GM21423 (cell line): ENCODE measurements at regions not wholly inside any gene's neighbourhood (a gene's known extent, or its start where the extent isn't known, plus 50 kb on each side); places are given as distances from the start of the nearest gene placed in this dataset.
A peak's percentile ranks its signal among the peaks of the same experiment; 100 is the strongest.
"Not testable (repeated sequence)": the region's sequence is repeated elsewhere in the genome, so short reads cannot be mapped to it uniquely, and the experiment has no call there.

Source experiments
- ATAC-seq: cut with Tn5 transposase; IDR thresholded peaks from one replicate; pipeline ENCODE4 v1.9.1; 2021; ENCODE audit warnings: mild to moderate bottlenecking, moderate library complexity; ENCODE audit not compliant: unreplicated experiment

DNA sequence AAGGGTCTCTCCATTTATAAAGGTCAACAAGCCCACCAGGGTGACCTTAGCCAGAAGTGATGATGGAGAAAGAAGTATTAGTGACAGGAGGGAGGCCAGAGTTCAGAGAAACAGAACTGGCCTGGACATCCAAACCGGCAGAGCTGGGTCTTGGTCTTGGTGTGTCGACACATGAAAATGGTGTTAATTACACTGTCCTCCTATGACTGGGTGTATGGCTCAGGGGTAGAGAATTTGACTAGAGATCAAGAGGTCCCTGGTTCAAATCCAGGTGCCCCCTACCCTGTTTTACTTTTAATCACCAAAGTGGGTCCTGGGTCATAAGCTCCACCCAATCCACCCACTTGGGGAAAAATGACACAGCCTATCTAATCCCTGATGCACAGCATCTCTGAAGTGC is 110.6 kb upstream of the ZNF746 start:
- no peak for ATAC-seq

DNA sequence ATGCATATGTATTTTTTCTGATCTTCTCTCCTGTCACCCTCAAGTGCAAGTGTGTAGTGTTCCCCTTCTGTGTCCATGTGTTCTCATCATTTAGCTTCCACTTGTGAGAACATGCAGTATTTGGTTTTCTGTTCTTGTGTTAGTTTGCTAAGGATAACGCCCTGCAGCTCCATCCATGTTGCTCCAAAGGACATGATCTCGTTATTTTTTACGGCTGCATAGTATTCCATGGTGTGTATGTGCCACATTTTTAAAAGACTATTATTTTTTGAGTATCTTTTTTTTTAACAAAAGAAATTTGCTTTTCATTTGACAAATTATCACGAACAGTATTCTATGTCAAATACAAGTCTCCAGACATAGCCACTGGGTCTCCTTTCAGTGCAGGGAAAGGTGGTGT is 110.1 kb upstream of the ZNF746 start:
- no peak for ATAC-seq

GRCh38 chr7:149606826-149607225 is 109.2 kb upstream of the ZNF746 start:
- no peak for ATAC-seq

DNA sequence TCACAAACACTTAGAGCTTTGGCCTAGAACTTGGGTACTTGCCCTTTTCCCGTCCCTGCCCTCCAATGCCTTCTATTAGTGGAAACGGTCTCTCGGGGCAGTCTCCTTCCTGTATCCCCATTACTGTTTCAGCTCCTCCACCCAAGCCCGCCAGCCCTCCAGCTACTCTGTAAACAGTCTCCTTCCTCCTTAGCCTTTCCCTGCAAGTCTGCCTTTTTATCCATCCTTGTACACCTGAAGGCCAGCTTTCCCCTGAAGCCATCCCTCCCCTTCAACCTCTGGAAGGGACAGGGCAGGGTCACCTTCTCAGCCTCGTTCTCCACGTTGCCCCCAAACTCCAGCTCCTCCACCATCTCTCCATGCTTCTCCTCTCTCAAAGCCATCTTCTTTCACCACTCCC is 108.1 kb upstream of the ZNF746 start:
- no peak for ATAC-seq

- ATAC-seq: no peak
Measured at GRCh38 chr7:149604521-149604920, 106.9 kb upstream of the ZNF746 start.

- peak; percentile 96 for ATAC-seq
Measured at GRCh38 chr7:149600669-149601330, 103.2 kb upstream of the ZNF746 start.

DNA sequence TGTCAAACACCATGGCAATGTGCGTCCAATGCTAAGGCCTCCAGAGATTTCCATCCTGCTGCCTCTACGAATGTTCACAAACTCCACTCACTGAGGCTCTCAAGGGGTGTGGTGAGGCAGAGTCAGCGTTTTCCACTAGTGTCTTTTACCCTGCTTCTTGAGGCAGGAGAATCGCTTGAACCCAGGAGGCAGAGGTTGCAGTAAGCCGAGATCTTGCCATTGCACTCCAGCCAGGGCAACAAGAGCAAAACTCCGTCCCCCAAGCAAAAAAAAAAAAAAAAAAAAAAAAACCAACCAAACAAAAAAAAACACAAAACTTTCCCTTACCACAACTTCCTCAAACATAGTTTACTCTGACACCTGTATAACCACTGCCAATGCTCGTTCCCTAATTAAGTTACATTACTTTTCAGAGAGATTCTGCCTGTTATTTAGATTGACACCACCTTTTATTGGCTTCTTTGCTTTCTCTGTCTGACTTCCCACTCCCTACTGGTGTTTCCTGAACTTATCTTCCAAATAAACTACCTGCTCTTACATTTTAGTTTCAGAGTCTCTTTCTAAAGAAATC is 102.1 kb upstream of the ZNF746 start:
- peak; percentile 35 for ATAC-seq

DNA sequence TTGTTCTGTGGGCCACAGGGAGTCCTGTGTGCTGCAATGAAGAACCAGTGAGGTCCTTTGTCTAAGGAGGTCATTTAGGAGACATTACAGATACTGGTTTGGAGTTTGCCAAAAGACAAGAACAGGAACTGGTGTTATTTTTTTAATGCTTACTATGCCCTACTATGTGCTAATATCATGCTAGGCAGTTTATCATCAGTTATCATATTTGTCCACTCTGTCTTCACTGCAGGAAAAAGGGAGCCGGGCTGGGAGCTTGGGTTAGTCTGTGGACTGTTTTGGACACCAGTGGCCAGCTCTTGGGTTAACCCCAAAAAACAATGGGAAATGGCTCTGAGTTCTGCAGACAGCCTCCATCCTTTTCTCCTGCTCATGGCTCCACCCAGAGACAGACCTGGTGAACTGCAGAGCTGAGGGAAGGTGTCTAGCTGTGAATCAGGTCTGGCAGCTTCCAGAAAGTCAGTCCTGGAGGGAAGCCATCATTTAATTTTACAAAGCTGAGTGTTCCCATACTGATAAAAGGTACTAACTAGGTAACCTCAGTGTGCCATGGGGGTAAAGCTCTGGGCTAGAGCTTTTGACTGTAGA is 101.2 kb upstream of the ZNF746 start:
- ATAC-seq: no peak

DNA sequence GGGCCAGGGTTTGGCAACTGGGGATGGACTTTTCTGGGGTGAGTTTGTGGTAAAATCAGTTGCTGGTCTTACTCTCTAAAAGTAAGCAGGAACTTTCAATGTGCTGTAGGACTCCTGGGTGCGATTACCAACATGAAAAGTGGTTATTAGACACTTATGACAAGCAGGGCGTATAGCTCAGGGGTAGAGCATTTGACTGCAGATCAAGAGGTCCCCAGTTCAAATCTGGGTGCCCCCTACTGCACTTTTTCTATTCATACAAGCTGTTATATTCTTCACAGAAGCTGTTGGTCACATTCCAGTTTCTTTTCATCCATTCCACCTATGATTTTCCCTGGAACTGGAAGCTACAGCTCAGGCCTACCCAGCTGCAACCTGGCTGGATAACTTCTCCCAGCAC is 100.2 kb upstream of the ZNF746 start:
- ATAC-seq: not testable (repeated sequence)

DNA sequence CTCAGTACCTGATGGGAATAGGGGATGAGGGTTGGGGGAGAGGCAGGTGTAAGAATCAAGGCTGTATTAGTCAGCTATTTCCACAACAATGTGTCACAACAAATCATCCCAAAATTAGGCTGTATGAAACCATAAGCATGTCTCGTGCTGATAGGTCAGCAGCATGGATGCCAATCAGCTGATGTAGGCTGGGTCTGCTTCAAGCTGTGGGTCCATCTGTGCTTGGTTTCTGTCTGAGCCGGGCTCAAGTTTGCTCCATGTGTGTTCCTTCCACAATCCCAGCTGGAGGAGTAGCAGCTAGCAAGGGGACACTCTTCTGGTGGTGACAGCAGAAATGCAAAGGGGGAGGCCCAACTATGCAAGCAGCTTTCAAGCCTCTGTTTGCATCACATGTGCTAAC is 97.9 kb upstream of the ZNF746 start:
- ATAC-seq: no peak

DNA sequence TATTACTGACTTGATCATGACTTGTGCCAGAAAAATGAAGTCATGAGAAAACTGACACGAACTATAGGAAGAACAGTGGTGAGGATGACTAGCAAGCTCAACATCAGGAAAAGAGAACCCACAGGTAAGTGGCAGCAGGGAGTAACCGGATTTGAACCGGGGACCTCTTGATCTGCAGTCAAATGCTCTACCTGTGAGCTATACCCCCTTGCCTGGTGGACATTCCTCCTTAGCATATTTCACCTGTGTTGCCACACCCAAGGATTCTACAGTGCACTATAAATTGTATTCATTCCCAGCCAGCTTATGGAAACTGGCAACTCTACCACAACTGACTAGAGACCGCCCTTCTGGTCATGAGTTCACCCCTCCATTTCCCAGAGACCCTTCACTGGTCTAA is 97.5 kb upstream of the ZNF746 start:
- ATAC-seq: no peak

DNA sequence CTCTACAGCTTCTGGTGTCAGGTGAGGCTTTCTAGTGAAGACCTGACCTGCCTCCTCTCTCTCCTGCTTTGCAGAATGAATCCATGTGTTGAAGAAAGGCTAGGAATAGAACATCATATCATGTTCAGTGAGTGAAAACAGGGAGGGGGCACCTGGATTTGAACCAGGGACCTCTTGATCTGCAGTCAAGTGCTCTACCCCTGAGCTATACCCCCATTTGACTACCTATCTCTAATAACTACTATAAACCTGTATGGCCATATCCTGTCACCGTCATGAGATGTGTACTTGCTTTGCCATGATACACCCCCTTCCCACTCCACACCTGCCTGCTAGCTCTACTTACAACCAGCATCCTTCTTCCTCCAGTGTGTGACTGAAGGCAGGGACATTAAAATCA is 91.3 kb upstream of the ZNF746 start:
- ATAC-seq: no peak

DNA sequence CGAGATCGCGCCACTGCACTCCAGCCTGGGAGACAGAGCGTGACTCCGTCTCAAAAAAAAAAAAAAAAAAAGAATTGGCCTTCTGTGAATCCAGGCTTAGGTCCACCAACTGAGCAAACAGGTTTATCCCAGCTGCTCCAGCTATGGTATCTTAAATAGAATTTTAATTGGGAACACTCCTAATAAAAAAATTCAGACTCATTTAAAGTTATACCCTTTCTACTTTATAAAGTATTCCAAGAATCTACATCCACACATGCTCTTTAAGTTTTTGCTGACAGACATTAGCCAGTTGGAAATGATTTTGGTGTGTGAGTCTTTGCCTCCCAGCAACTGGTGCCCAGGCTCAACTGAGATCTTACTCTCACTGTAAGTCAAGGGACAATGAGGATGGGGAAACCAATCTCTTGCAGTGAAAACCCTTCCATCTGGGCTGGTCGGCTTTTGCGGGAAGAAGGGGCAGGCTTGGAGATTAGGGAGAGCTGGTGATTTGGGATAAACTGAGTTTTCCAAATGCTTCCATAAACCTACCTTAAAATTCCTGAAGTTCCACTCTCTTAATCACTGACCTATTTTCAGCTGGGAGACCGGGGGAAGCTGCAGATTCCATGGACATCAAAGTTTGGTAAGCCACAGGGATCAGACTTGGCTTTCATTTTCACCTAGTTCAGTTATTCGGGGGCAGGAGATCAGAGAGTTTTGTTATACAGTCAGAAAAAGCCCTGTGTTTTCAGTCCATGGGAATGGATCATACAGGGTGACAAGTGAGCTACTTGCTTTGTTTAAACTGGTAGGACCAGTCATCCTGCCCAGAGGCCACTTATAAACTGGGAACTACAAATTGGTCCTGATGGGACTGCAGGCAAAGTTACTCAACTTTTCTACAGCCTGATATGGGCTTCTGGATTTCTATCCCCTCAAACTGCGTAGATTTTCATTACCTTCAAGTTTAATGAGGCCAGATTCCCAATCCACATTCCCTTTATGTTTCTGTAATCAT is 89.3 kb upstream of the ZNF746 start:
- no peak for ATAC-seq

GRCh38 chr7:149584530-149584929 is 86.9 kb upstream of the ZNF746 start:
- no peak for ATAC-seq

DNA sequence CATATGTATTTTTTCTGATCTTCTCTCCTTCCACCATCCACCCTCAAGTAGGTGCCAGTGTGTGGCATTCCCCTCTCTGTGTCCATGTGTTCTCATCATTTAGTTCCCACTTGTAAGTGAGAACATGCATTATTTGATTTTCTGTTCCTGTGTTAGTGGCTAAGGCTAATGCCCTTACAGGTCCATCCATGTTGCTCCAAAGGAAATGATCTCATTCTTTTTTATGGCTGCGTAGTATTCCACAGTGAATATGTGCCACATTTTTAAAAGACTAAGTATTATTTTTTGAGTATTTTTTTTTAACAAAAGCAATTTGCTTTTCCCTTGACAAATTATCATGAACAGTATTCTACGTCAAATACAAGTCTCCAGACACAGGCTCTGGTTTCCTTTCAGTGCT is 86.4 kb upstream of the ZNF746 start:
- no peak for ATAC-seq

DNA sequence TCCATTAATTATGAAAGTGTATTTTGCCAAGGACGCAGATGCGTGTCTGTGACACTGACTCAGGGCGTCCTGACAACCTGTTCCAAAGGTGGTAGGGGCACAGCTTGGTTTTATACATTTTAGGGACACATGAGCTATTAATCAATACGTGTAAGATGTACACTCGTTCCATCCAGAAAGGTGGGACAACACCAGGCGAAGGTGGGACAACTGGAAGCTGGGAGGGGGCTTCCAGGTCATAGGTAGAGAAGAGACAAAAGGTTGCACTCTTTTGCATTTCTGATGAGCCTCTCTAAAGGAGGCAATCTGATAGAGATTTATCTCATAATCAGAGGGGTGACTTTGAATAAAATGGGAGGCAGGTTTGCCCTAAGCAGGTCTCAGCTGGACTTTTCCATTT is 82.7 kb upstream of the ZNF746 start:
- no peak for ATAC-seq

GRCh38 chr7:149579365-149579764 is 81.8 kb upstream of the ZNF746 start:
- not testable (repeated sequence) for ATAC-seq

GRCh38 chr7:149574428-149574827 is 76.8 kb upstream of the ZNF746 start:
- not testable (repeated sequence) for ATAC-seq

DNA sequence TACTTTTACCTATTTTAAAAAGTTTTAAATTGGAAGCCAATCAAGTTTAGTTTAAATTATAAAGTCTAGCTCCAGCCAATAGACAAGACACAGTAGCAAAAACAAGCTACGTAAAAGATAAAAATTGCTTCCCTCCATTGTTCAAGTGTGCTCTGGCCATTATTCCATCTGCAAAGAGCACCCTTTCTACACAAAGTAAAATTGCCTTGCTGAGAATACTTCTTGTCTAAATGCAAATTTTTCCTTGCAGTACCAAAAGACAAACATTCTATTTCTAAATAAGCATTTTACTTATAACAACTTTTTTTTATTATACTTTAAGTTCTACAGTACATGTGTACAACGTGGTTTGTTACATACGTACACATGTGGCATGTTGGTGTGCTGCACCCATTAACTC is 75.9 kb upstream of the ZNF746 start:
- ATAC-seq: no peak

GRCh38 chr7:149572920-149573319 is 75.3 kb upstream of the ZNF746 start:
- ATAC-seq: not testable (repeated sequence)

DNA sequence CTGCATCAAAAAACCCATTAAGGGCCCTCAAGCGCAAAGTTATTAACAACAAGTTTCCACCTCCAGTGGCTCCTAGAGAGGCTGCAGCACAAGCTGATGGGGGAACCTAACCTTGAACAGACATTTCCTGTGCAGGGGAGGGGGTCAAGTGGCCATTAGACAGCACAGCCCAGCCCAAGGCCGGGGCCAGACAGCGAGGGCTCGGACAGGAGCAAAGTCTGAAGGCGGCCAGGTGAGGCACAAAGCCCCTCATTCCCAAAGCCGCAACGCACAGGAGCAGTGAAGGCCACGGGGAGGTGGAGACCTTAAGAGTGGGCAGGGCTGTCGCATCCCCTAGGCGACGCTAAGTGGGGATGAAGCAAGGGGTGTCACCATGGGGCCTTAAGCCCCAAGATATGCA is 73.2 kb upstream of the ZNF746 start:
- ATAC-seq: no peak
